HepG2 (cell line): ENCODE measurements at regions not wholly inside any gene's neighbourhood (a gene's known extent, or its start where the extent isn't known, plus 50 kb on each side); places are given as distances from the start of the nearest gene placed in this dataset.
A peak's percentile ranks its signal among the peaks of the same experiment; 100 is the strongest.

Experiments
- ATF1 ChIP-seq: IDR thresholded peaks from 2 replicates; pipeline ENCODE4 v1.6.1; 2016; ENCODE audit warnings: mild to moderate bottlenecking, control low read depth
- CBX1 ChIP-seq: IDR thresholded peaks from one replicate; pipeline ENCODE4 v1.6.1; 2016; ENCODE audit warnings: antibody characterized with exemption, low read depth
- EHMT2 ChIP-seq: fragments of 200-600 bp; sonication (generic); IDR thresholded peaks from 2 replicates; pipeline ENCODE4 v1.7.0; 2017; ENCODE audit warnings: antibody characterized with exemption, low read depth, low read length, borderline replicate concordance
- ESRRA ChIP-seq: sonication (generic); formaldehyde crosslinking; IDR thresholded peaks from 2 replicates; pipeline ENCODE4 v1.5.1; 2020; ENCODE audit warnings: mild to moderate bottlenecking, low read depth, missing genetic modification reagents
- FOXC1 ChIP-seq: sonication (generic); formaldehyde crosslinking; IDR thresholded peaks from 2 replicates; pipeline ENCODE4 v1.8.0; 2022; ENCODE audit warnings: mild to moderate bottlenecking, missing genetic modification reagents, borderline replicate concordance
- MEF2D ChIP-seq: sonication (generic); formaldehyde crosslinking; IDR thresholded peaks from 2 replicates; pipeline ENCODE4 v1.5.1; 2020; ENCODE audit warnings: mild to moderate bottlenecking, missing genetic modification reagents
- MIER3 ChIP-seq: IDR thresholded peaks from 2 replicates; pipeline ENCODE4 v1.6.1; 2016; ENCODE audit warnings: missing compliant biosample characterization, borderline replicate concordance
- MTF2 ChIP-seq: sonication (generic); formaldehyde crosslinking; IDR thresholded peaks from 2 replicates; pipeline ENCODE4 v1.5.0; 2020; ENCODE audit warnings: missing genetic modification reagents, borderline replicate concordance
- PHF20 ChIP-seq: sonication (generic); formaldehyde crosslinking; IDR thresholded peaks from 2 replicates; pipeline ENCODE4 v1.5.0; 2020; ENCODE audit warnings: mild to moderate bottlenecking, missing genetic modification reagents
- RARA ChIP-seq: IDR thresholded peaks from 2 replicates; pipeline ENCODE4 v1.6.1; 2016; ENCODE audit warnings: missing genetic modification reagents, missing compliant biosample characterization
- TBX3 ChIP-seq: fragments of 450-650 bp; IDR thresholded peaks from 2 replicates; pipeline ENCODE4 v1.6.1; 2017; ENCODE audit warnings: antibody characterized with exemption, mild to moderate bottlenecking, inconsistent platforms, borderline replicate concordance
- TEF ChIP-seq: sonication (generic); formaldehyde crosslinking; IDR thresholded peaks from 2 replicates; pipeline ENCODE4 v1.5.0; 2020; ENCODE audit warnings: missing genetic modification reagents
- ZBTB39 ChIP-seq: sonication (generic); formaldehyde crosslinking; IDR thresholded peaks from 2 replicates; pipeline ENCODE4 v1.5.0; 2020; ENCODE audit warnings: missing genetic modification reagents
- ZNF136 ChIP-seq: sonication (generic); formaldehyde crosslinking; IDR thresholded peaks from 2 replicates; pipeline ENCODE4 v1.8.1; 2022; ENCODE audit warnings: low read depth, mild to moderate bottlenecking, moderate library complexity, missing genetic modification reagents
- ZNF224 ChIP-seq: sonication (generic); formaldehyde crosslinking; IDR thresholded peaks from 2 replicates; pipeline ENCODE4 v1.5.0; 2020; ENCODE audit warnings: mild to moderate bottlenecking, missing genetic modification reagents
- ZNF24 ChIP-seq: fragments of 450-650 bp; IDR thresholded peaks from 2 replicates; pipeline ENCODE4 v1.6.1; 2017; ENCODE audit warnings: antibody characterized with exemption, mild to moderate bottlenecking
- ZNF530 ChIP-seq: sonication (generic); formaldehyde crosslinking; IDR thresholded peaks from 2 replicates; pipeline ENCODE4 v1.5.0; 2020; ENCODE audit warnings: low read depth, mild to moderate bottlenecking, missing genetic modification reagents
- ZNF687 ChIP-seq: sonication (generic); formaldehyde crosslinking; IDR thresholded peaks from 2 replicates; pipeline ENCODE4 v1.5.1; 2020; ENCODE audit warnings: mild to moderate bottlenecking, missing genetic modification reagents, moderate library complexity
- ZSCAN12 ChIP-seq: sonication (generic); formaldehyde crosslinking; IDR thresholded peaks from 2 replicates; pipeline ENCODE4 v1.9.0; 2021; ENCODE audit warnings: mild to moderate bottlenecking, missing genetic modification reagents
- TF ChIP-seq, protein P1 (sequence below): conservative IDR thresholded peaks from 2 replicates; pipeline ENCODE4 v1.6.1; 2018; ENCODE audit warnings: missing genetic modification reagents
- TF ChIP-seq, protein P2 (sequence below): sonication (generic); formaldehyde crosslinking; conservative IDR thresholded peaks from 2 replicates; pipeline ENCODE4 v1.8.0; 2022; ENCODE audit warnings: low read depth, missing genetic modification reagents

GRCh38 chr21:14878971-14879370 lies 185.8 kb downstream of the NRIP1 start (continued):
- TF ChIP-seq ZNF24 (no peak), ZNF224 (CRISPR knock-in tag) (no peak), ZNF136 (CRISPR knock-in tag) (no peak), CBX1 (no peak), TBX3 (peak; percentile 88), PHF20 (CRISPR knock-in tag) (no peak), TEF (CRISPR knock-in tag) (no peak), RARA (CRISPR knock-in tag) (peak; percentile 99), MTF2 (no peak), ZBTB39 (peak; percentile 93), EHMT2 (0 out of 2 replicates have a peak, but pooled peaks have one; percentile 31), ZNF530 (CRISPR knock-in tag) (no peak), ZSCAN12 (CRISPR knock-in tag) (no peak), ESRRA (CRISPR knock-in tag) (0 out of 2 replicates have a peak, but pooled peaks have one; percentile 36), ATF1 (no peak), ZNF687 (CRISPR knock-in tag) (no peak), MIER3 (CRISPR knock-in tag) (peak; percentile 58; the same call in 1 of the 2 replicates), MEF2D (CRISPR knock-in tag) (no peak), FOXC1 (CRISPR knock-in tag) (no peak)
- TF ChIP-seq, protein P1, sequence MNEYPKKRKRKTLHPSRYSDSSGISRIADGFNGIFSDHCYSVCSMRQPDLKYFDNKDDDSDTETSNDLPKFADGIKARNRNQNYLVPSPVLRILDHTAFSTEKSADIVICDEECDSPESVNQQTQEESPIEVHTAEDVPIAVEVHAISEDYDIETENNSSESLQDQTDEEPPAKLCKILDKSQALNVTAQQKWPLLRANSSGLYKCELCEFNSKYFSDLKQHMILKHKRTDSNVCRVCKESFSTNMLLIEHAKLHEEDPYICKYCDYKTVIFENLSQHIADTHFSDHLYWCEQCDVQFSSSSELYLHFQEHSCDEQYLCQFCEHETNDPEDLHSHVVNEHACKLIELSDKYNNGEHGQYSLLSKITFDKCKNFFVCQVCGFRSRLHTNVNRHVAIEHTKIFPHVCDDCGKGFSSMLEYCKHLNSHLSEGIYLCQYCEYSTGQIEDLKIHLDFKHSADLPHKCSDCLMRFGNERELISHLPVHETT = no peak
- TF ChIP-seq, protein P2, sequence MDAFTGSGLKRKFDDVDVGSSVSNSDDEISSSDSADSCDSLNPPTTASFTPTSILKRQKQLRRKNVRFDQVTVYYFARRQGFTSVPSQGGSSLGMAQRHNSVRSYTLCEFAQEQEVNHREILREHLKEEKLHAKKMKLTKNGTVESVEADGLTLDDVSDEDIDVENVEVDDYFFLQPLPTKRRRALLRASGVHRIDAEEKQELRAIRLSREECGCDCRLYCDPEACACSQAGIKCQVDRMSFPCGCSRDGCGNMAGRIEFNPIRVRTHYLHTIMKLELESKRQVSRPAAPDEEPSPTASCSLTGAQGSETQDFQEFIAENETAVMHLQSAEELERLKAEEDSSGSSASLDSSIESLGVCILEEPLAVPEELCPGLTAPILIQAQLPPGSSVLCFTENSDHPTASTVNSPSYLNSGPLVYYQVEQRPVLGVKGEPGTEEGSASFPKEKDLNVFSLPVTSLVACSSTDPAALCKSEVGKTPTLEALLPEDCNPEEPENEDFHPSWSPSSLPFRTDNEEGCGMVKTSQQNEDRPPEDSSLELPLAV (CRISPR knock-in tag) = no peak
